CD4-positive, alpha-beta T cell treated with Interleukin-1 beta for 1 hour (primary cell): ENCODE measurements at regions not wholly inside any gene's neighbourhood (a gene's known extent, or its start where the extent isn't known, plus 50 kb on each side); places are given as distances from the start of the nearest gene placed in this dataset.

Source experiments
- DNase-seq, 2 donors: peaks; one replicate each; pipeline ENCODE4 v3.0.0-alpha.2; 2020 to 2022

- no peak for DNase-seq
These were observed 100.7 kb downstream of the ASB7 start for GRCh38 chr15:100703032-100703578.

DNA sequence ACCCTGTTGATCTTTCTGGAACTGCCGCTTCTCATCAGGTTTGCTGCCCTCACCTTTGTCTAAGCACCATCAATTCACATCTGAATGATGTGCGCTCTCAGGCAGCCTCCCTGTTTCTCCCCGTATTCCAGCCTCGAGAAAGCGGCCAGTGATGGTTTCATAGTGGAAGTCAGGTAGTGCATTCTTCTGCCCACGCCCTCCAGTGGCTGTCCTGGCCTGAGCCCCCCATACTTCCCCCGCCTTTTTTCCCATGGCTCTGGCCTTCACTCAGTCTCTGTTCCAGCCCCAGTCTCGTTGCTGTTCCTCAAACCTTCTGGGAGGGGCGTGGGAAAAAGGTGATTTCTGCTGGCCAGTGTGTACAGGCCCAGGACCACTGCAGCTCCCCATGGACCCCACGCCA, 101.3 kb downstream of the ASB7 start:
- DNase-seq: no peak

- no peak for DNase-seq
These were observed 102.1 kb downstream of the ASB7 start for GRCh38 chr15:100704281-100705055.

DNA sequence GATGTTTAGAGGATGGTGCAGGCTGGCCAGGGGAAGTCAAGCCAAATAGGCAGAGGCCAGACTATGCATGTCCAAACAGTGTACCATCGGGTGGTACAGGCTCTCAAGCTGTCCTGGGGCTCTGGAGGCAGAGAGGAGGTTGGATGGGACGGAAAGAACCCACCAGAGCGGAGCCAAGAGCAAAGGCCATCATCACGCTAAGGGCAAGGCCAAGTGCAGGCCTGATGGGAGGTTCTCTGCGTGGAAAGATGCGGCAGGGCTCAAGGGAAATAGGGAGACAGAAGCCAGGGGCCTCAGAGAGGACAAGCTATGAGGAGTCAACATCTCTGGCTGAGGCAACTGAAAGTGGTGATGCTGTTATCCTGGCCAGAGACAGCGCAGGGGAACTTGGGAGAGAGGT, 102.7 kb downstream of the ASB7 start:
- DNase-seq: no peak

DNA sequence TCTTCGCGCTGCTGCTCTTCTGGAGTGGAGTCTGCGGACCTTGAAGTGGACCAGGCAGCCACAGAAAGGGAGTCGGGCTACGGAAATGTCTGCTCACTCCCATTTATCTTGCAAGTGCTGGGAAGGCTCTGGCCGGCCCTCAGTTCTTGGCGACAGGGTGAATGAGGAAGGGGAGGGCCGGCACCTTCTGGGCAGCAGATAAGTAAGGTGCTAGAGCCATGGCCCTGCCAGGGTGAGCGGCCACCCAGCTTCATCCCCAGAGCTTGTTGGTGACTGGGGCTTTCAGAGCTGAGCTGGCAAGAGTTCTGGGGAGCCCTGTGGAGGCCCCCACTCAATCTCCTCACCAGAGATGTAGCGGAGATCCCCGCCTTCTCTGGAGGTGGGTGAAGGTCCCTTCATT, 103.5 kb downstream of the ASB7 start:
- DNase-seq: no peak

- DNase-seq: no peak
These were observed 104.8 kb downstream of the ASB7 start for GRCh38 chr15:100707229-100707628.

- no peak for DNase-seq
These were observed 106.5 kb downstream of the ASB7 start for GRCh38 chr15:100708916-100709315.

DNA sequence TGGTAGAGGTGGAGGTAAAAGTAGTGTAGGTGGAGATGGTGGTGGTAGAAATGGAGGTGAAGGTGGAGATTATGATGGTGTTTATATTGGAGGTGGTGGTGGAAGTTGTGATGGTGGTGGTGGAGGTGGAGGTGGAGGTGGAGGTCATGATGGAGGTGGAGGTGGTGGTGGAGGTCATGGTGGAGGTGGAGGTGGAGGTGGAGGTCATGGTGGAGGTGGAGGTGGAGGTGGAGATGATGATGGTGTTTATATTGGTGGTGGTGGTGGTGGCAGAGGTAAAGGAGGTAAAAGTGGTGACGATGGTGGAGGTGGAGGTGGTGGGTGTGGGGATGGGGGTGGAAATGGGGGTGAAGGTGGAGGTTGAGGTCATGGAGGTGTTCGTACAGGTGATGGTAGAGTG, 107.8 kb downstream of the ASB7 start:
- no peak for DNase-seq

- no peak for DNase-seq
These were observed 108.5 kb downstream of the ASB7 start for GRCh38 chr15:100710744-100711515.

DNA sequence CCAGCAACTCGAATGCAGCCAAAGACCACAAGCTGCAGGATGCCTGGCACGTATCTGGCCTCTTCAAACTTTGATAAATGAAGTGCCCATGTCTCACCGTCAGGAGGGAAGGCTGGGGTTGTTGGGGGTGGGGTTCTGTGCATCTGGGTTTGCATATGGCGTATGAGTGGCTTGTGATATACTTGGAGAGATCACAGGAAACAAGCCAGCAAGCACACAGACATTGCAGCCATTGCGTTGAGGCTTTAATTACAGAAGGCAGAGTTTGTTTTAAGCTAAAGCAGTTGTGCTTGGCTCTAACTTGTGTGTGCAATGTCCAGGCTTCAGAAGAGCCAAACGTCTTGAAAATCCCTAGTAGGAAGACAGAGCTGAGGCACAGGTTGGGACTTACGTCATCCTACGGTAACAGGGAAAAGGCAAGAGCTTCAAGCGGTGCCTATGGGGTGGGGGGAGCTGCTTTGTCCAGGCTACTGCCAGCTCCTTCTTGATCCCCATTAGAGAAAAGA, 109.2 kb downstream of the ASB7 start:
- no peak for DNase-seq

- DNase-seq: no peak
These were observed 109.8 kb downstream of the ASB7 start for GRCh38 chr15:100712226-100712625.

- DNase-seq: no peak
These were observed 110.9 kb downstream of the ASB7 start for GRCh38 chr15:100713163-100713867.

DNA sequence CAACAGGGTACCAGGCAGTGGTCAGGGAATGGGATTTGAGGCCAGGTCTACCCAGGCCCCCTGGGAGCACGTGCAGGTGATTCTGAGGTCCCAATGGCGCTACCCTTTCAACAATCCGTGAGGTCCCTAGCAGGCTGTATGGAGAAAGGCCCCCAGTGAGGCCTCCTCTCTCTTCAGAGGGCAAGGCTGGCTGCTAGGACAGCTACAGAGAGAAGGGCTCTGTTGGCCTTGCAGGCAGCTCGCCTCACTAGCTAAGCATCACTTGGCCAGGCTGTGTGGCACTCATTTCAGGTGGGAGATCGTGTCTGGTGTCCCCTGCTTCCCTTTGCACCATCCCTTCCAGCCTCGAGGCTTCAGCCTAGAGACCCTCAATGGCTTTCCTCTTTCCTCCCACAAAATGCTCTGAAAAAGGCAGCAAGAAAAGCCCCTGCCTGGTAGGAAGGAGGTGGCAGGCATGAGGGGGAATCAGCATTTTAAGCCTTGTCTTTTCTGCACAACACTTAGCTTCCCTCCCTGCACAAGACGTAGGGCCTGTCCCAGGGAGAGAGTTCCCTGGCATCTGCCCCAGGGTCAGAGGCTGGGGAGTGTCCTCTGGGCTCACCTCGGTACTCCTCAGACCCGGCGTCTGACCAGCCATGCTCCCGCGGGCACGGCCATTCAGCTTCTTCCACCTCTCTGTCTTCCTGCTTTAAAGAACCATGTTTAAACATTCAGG, 111.8 kb downstream of the ASB7 start:
- DNase-seq: no peak

- no peak for DNase-seq
These were observed 112.5 kb downstream of the ASB7 start for GRCh38 chr15:100714749-100715342.

DNA sequence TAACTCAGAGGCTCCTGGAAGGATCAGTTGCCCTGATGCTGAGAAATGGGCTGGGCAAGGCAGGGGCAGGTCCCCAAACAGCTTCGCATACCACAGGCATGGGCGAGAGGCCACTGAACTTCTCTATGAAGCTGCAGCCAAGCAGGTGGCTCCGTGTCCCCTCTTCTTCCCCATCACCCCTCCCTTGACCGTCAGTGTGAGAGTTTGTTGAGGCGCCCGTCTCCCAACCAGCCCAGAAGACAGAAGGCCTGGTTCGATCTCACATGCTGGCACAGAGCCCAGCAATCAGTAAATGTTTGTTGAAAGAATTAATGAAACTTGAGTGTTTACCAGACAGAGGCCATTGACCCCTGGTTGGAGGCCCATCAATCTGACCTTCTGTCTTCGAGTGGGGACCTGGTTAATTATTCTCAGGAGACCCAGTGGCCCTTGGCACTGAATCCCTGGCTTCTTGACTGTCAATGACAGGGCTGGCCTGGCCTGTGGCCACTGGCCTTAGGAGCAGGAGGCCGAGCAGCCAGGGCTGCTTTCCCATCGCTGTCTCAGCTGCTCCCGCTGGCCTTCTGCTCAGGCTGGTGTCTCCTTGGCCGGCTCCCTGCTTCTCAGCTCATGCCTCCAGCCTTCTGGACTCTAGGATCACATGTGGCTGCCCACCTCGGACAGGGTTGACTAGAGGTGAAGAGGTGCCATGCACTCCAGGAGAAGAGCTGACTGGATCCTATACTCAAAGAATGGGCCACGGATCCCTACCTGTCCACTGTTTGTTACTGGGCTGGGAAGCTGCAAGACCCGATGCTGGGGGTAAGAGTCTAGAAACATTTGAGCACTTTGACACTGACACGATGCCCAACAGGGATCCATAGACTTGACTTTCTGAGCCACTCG, 113.4 kb downstream of the ASB7 start:
- DNase-seq: no peak

- no peak for DNase-seq
These were observed 114.2 kb downstream of the ASB7 start for GRCh38 chr15:100716456-100717085.

GRCh38 chr15:100717596-100717995, 115.2 kb downstream of the ASB7 start:
- no peak for DNase-seq

- no peak for DNase-seq
These were observed 115.9 kb downstream of the ASB7 start for GRCh38 chr15:100718075-100718980.

GRCh38 chr15:100720406-100720967, 118.1 kb downstream of the ASB7 start:
- no peak for DNase-seq
